HG03460 (cell line): ENCODE measurements at regions not wholly inside any gene's neighbourhood (a gene's known extent, or its start where the extent isn't known, plus 50 kb on each side); places are given as distances from the start of the nearest gene placed in this dataset.

Experiments used
- ATAC-seq: cut with Tn5 transposase; IDR thresholded peaks from one replicate; pipeline ENCODE4 v1.9.1; 2021; ENCODE audit not compliant: unreplicated experiment

DNA sequence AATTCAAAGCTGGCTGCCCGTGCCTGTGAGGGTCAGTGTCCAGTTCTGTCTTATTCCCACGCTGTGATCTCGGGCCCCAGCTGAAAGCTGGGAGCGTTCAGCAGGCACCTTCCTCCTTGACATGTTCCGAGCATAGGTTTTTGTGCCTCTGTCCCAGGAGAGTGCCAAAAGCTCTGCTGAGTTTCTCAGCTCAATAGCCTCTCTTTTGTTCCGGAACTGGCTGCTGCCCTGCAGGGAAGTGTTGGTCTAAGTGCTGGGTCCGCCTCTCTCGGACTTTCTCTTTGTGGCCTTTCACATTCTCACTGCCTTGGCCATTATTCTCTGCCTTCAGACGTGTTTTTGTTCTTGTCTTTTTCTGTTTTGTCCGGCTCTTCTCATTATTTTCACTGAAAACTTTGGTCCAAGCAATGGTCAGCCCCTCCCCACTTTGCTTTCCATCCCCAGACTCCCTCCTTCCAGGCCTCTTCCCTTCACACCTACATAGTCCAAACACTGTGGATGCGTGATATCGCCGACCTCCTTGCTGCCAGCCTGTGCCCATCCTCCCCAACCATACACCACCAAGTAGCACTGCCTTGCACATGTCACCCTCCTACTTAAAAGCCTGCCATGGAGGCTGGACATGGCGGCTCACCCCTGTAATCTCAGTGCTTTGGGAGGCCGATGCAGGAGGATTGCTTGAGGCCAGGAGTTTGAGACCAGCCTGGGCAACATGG lies 233.8 kb downstream of the RHOU start:
- ATAC-seq = no peak

DNA sequence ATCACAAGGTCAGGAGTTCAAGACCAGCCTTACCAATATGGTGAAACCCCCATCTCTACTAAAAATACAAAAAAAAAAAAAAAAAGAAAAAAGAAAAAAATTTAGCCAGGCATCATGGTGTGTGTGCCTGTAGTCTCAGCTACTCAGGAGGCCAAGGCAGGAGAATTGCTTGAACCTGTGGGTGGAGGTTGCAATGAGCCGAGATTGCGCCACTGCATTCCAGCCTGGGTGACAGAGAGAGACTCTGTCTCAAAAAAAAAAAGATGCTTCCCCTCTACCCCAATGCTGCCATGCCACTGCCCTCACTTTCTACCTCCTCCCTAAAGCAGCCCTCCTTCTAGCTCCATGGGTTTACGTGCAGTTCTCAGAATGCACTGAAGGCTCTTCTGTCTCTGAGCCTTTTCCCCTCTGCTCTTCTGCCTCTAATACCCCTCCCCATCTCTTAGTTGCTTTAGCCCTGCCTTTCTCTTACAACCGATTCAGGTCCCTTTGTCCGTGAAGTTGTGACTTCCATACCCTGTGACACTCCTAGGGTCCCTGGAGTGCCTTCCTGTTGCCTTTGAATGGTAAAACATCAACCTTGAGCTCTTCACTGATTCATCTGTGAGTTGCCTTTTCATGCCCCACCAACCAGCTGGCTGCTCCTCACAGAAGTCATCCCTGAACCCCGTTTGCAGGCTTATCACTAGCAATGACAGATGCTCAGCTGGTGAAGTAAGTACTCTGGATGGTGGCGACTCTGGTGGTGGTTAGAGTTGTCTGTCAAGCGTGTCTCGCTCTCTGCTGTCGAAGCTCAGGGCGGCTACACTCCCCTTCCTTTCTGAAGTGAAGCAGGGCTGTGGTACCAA lies 234.9 kb downstream of the RHOU start:
- no peak for ATAC-seq

DNA sequence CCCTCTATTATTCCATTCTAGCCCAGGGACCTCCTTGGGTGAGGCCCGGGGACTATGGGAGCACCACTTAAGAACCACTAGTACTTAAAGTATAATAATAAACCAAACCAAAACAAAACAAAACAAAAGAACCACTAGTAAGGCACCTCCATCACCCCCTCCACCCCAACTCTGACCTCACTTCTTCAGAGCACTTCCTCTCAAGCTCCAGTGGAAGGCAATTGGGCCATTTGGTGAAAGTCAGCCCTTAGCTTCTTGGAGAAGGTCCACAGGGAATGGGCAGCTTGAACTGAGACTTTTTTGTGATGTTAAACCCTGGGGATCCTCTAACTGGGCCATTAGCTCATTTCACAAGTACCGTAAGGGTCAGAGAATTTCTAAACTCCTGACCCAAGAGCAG lies 237.3 kb downstream of the RHOU start:
- no peak for ATAC-seq

DNA sequence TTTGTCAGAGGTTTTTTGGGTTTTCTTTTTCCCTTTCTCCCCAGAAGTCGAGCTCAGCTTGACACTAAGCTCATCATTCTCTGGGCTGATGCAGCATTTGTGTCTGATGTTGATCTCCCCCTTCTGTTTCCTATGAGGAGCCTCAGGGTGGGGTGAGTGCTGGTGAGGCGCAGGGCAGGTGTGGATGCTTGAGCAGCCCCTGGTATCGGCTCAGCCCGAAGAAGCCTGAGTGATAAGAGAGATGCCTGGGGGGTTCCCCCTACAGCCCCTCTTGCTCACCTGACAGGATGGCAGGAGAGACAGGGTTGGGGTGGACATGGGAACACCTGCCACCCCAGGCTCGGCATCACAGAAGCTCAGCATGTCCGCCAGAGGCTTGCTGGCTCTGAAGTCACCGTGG lies 239.0 kb downstream of the RHOU start:
- no peak for ATAC-seq

DNA sequence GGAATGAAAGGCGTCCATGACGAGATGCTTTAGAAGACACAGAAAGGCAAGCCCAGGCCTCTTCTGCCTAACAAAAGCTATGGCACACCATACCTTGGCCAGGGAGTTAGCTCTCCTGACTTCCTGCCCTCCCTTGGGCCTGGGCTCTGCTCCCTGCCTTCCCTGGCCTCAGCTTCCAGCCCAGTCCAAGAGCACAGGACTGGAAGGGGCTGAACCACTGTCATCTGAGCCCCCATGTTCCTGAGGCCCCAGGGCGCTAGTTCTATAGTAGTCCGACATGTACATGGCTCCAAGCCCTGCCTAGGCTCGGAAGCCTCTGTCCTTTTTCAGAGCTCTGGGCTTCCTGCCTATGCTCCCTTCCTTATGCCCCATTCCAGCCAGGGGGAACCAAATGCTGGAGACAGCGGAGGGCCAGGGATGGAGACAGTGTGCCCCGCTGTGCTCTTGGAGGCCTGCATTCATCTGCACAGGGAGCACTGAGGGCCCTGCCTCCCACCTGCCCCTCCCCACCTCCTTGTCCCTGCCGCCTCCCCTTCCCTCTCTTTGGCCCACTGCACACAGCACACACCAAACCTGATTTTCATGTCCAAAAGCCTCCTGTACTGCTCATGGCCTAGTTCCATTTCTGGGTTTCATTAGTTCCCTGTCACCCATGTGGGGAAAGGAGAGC lies 240.1 kb downstream of the RHOU start:
- ATAC-seq = no peak

DNA sequence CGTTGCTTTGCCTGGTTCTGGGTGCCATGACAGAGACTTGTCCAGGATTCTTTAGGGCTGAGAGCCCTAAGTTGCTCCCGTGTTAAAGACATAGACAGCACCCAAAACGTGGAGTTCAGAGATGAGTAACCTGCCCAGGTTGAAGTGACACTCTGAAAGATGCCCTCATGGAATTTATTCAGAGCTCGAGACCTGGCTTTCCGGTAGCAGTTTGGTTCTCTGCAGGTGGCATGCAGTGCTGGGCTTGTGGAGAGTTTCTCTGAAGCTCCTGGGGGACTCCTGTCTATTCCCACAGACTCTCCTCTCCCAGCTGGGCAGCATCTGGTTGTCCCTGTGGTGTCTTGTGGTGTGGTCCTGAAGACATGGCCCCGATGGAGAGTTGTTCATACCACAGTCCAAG lies 241.0 kb downstream of the RHOU start:
- no peak for ATAC-seq

DNA sequence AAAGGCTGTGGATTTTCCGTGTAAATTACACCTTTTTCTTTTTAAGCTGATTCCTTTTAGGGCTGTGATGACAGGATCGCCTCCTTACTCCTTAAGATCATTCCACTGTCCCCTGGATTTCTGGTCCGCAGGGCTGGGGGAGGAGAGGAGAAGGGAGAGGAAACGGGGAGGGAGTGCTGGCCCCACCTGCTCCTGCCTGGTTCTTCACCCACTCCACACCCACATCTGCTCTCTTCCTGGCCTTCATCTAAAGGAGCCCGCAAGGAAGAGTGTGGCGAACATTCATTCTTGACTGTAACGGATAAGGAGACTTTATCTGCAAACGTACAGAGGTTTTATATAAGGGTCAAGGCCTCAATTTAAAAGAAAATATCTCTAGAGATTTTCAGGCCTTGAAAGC lies 242.0 kb downstream of the RHOU start:
- no peak for ATAC-seq

DNA sequence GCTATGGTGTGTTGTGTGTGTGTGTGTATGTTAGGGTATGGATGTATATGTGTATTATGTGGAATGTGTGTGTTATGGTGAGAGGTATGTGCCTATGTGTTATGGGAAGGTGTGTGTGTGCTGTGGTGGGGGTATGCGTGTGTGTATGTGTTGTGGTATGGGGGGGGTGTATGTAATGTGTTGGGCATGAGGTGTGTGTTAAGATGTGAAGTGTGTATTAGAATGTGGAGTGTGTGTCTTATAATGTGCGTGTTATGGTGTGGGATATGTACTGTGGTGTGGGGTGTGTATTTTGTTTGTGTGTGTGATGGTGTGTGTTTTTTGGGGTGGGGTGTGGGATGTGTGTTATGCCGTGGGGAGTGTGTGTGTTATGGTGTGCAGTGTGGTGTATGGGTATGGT lies 242.5 kb downstream of the RHOU start:
- ATAC-seq = no peak

DNA sequence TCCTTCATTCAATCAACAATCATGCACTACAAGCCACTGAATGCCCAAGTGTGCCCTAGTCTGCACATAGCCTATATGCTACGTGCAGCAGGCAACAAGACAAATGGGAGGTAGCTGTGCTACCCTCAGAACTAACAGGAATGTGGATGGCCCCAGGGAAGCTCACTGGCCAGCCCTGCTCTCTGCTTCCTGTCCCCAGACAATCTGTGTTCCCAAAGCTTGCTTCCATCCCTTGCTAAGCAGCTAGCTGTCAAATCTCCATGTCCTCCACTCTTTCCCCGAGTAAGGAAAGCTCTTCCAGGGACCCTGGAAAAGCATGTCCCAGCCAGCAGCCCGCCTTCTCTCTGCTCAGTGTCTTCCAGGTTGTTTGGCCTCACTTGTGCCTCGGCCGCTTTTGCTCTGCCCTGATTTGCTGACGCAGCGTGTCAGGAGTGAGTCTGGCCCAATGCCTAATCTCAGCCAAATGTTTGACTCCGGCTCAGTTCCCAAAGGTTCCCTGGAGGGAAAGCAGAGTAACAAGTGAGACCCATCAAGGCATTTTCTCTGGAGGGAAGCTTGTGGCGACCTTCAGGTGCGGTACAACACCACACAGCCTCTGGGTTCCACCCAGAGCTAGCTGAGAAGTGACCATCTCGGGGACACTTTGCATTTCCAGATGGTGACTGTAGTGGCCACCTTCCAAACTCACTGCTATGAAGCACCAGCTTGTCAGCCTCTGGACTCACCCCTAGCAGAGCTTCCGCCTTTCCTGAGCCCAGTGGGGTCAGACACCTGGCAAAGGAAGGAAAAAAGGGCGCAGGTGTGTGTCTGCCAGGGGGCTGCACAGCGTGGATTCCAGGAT lies 243.4 kb downstream of the RHOU start:
- ATAC-seq = no peak

DNA sequence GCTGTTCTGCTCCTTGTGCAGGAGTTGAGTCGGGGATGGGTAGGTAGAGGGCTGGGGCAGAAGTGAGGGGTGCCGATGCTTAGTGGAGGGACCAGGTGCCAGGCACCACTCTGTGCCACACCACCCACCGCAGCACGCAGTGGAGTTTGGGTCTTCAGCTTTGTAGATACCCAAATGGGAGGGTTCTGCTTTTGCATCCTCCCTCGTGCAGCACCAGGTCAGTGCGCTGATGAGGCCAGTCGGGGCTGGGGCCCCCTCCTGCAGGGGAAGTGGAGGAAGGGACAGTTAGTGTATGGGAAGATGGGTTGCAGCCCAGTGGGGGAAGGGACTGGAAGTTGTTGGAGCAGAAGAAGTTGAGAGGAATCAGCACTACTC lies 244.0 kb downstream of the RHOU start:
- no peak for ATAC-seq

DNA sequence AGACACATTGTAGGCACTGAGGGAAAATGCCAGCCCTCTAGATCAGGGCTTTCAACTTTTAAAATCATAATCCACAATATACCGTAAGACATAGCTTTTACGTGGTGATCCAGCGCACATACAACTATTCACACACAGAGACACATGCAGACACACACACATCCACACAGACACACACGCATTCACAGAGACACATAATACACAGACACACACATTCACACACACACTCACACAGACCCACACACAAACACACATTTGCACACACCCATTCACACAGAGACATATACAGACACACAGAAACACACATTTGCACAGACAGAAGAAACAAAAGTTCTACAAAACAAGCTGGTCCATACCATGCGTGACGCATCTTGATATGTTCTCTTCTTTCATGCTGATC lies 244.5 kb downstream of the RHOU start:
- ATAC-seq = no peak

DNA sequence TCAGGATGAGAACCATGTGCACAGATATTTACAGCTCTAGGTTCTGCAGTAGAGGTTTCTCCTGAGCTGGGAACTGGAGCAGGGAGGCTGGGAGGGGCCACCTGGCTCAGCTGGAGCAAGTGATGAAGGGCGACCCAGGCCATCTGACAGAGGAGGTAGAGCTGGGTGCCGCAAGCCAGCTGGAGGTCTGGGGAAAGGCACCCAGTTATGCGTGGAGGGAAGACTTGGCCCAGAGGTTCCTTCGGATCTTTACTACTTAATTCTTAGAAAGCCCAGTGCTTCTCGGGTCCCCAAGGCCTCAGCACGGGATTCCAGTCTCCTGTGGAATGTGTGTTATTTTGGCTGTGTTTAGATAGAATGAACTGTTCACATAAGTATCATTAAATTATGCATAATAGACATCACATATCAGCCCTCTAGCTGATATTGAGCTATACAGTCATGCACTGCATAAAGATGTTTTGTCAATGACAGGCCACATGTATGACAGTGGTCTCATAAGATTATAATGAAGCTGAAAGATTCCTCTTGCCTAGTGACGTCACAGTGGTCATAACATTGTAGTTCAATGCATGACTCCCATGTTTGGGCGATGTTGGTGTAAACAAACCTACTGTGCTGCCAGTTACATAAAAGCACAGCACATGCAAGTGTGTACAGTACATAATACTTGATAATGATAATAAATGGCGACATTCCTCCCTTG lies 245.1 kb downstream of the RHOU start:
- ATAC-seq = no peak

DNA sequence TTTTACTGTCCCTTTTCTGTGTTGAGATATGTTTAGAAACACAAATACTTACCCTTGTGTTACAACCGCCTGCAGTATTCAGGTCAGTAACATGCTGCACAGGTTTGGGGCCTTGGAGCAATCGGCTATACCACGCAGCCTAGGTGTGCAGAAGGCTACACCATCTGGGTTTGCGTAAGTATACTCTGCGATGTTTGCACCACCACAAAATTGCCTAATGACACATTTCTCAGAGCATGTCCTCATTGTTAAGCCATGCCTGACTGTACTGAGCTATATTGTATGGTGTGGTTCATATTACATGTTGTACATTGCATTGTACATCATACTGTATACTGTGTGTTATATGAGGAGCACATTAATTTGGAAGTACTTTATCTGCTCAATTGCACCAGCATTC lies 247.4 kb downstream of the RHOU start:
- no peak for ATAC-seq

DNA sequence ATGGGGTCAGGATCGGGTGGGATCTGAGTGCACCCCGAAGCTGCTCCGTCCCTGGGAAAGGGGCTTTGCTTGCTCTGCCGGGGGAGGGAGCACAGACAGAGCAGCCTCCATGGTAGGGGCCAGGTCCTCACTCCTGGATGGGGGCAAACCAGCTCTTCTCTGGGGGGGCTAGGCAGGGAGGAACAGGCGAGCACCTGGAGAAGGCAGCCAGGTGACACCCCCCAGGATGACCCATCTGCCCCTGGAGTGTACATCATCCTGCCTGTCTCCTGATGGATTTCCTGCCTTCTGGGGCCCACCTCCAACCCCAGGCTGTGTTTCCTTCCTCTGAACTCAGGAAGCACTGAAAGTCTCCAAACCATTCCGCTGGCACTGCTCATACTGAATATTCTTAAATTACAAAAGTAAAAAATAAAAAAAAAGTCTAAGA lies 248.0 kb downstream of the RHOU start:
- no peak for ATAC-seq

DNA sequence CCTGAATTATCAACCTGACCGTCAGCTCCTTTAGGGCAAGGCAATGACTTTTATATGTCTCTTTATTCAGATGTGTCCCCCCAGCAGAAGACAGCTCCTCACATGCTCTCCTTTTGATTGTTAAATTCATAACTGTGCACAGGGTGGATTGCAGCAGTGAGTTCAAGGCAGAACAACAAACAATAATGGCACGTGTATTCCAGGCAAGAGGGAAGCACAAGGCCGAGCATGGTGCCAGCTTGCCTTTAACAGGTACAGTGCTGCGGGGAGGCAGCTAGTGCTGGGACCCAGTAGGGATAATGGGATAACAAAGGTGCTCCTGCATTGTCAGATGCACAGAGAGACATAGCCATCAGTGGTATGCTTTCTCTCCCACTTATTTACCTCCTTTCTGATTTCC lies 248.4 kb downstream of the RHOU start:
- no peak for ATAC-seq

DNA sequence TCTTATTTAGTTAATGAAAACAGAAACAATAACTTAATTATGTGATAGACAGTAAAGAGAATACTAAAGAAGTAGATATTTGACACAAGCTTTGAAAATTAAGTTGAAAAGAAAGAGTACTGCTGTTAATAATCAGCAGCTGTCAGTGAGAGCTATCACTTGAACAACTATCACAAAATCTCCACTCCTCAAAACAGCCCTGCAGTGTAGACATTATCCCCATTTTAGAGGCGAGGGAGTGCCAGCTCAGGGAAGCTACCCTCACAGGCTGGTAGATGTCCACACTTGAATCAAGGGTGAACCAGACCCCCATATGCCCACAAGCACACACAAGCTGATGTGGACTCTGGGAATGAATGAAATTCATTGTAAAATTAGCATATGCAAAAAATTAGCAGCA lies 248.8 kb downstream of the RHOU start:
- no peak for ATAC-seq

DNA sequence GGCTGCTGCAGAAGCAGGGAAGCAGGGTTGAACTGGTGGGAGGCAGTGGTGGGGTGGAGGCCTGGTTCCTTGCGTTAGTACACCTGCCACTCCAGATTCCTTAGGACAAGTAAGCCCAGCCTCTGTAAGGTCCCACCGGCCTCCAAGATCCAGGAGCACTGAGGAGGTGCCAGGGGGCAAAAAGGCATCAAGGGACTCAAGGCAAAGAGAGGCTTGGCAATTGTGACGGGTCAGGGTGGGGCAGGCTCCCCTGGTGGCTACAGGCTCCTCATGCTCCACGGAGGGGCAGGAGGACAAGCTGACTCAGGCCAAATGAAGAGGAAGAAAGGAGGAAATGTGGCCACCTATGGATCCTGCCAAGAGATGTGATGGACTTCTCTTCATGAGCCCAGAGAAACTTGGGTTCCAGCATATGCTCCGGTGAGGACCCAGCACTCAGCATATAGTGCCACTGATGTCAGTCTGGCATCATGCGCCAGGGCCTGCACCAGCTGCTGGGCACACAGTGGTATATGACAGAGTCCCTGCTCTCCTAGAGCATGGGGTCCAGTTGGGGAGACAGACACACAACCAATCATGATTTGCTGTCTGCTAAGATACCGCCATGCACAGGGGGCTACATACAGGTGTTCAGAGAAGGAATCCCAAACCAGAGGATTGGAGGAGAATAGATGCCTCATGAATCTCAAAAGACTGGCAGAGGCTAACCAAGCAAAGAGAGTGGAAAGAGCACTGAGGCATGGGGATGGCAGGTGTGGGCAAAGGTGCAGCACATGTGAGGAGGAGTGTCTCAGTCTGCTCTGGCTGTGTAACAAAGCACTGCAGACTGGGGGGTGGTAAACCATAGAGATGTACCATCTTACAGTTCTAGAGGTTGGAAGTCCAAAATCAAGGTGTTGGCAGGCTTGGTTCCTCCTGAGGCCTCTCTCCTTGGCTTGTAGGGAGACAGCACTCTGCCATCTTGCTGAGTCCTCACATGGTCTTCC lies 249.7 kb downstream of the RHOU start:
- no peak for ATAC-seq

DNA sequence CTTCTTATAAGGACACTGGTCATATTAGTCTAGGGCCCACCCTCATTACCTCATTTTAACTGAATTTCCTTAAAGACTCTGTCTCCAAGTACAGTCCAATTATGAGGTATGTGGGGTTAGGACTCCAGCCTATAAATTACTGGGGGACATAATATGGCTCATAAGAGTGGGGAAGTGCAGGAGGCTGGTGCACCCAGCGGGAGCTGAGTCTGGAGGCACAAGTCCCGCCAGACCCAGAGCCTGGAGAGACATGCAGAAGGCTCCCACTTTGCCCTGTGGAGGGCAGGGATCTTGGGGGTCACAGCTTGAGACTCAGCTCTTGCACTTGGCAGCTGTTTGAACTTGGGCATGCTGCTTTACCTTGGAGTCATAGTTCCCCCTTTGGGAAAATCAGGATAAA lies 250.4 kb downstream of the RHOU start:
- no peak for ATAC-seq
